ENCODE measurements at regions not wholly inside any gene's neighbourhood (a gene's known extent, or its start where the extent isn't known, plus 50 kb on each side); places are given as distances from the start of the nearest gene placed in this dataset.

DNA sequence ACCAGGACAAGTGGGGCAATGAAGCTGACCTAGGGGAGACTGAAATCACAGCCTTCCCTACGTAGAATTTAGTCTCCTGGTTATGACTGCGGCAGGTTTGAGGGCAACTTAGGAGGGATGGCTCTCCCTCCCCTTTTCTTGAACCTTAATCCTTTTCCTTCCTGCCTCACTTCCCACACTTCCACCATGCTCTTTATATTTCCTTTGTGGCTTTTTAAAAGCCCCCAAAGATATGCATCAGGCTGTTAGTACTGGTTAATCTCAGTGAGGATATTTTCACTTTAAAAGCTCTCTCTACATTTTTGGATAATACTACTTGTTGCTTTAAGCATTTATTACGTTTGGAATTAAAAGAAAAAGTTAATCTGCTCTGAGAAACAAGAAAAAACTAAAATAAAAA, 339.2 kb downstream of the SOX2 start:
- Mint-ChIP-seq H3K27ac (no peak overlapping the region), H3K4me1 (no peaks in the 10 kb centered on the region), H3K4me3 (no peak overlapping the region), H3K36me3 (ENCODE audit: low read depth) (no peaks in the 10 kb centered on the region), H3K27me3 (ENCODE audit: insufficient read depth) (no peaks in the 10 kb centered on the region), H3K9me3 (no peaks in the 10 kb centered on the region)
- TF ChIP-seq, protein P1, sequence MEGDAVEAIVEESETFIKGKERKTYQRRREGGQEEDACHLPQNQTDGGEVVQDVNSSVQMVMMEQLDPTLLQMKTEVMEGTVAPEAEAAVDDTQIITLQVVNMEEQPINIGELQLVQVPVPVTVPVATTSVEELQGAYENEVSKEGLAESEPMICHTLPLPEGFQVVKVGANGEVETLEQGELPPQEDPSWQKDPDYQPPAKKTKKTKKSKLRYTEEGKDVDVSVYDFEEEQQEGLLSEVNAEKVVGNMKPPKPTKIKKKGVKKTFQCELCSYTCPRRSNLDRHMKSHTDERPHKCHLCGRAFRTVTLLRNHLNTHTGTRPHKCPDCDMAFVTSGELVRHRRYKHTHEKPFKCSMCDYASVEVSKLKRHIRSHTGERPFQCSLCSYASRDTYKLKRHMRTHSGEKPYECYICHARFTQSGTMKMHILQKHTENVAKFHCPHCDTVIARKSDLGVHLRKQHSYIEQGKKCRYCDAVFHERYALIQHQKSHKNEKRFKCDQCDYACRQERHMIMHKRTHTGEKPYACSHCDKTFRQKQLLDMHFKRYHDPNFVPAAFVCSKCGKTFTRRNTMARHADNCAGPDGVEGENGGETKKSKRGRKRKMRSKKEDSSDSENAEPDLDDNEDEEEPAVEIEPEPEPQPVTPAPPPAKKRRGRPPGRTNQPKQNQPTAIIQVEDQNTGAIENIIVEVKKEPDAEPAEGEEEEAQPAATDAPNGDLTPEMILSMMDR (conservative IDR thresholded peaks at IDR 0.05): no peak
- no peaks in the 10 kb centered on the region for H3K27me3 ChIP-seq (ENCODE audit: control insufficient read depth, insufficient read depth, low read length, poor library complexity, severe bottlenecking)
- H3K4me1 ChIP-seq (ENCODE audit: control insufficient read depth, insufficient read depth, low read length): no peaks in the 10 kb centered on the region
- H3K27ac ChIP-seq (ENCODE audit: low read depth, low read length): no peak overlapping the region
- no peaks in the 10 kb centered on the region for H3K36me3 ChIP-seq (ENCODE audit: control insufficient read depth, insufficient read depth, low read length)
- 94 to 97% methylated on average over 2 to 3 of the region's 3 CpGs for WGBS, 2 experiments (ENCODE audit: insufficient coverage in 1 of 2, insufficient read length in 1 of 2)
- DNase-seq: no peak
- no peak overlapping the region for H3K4me3 ChIP-seq (ENCODE audit: low read length)
- H3K9me3 ChIP-seq (ENCODE audit: control insufficient read depth, low read length): no peaks in the 10 kb centered on the region
- H3K9ac ChIP-seq (ENCODE audit: extremely low read depth, low read length, poor library complexity, severe bottlenecking): no peak overlapping the region

DNA sequence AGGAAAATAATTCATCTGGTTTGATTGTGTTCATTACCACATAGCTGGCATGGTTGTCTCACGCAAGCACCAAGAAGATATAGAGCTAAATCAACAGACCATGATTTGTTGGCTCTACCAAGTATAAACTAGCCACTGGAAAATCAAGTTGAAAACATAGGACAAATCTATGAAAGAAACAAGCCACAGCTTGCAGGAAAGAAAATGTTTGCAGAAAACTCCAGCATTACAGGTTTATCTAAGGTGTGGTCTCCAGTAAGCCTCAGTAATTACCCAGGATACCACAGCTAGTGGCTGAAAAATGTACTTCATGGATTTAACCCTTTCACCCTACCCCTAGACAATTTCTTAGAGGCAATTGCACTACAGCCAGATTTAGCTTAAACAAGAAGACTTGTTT, 340.6 kb downstream of the SOX2 start:
- H3K27me3 ChIP-seq (ENCODE audit: control insufficient read depth, insufficient read depth, low read length, poor library complexity, severe bottlenecking): no peaks in the 10 kb centered on the region
- H3K9ac ChIP-seq (ENCODE audit: extremely low read depth, low read length, poor library complexity, severe bottlenecking): no peak overlapping the region
- Mint-ChIP-seq H3K36me3 (ENCODE audit: low read depth) (no peaks in the 10 kb centered on the region), H3K4me1 (no peaks in the 10 kb centered on the region), H3K27ac (no peak overlapping the region), H3K4me3 (no peak overlapping the region), H3K9me3 (no peaks in the 10 kb centered on the region), H3K27me3 (ENCODE audit: insufficient read depth) (no peaks in the 10 kb centered on the region)
- 87 to 100% methylated on average over 1 of the region's 1 CpG for WGBS, 2 experiments (ENCODE audit: insufficient coverage in 1 of 2, insufficient read length in 1 of 2)
- no peak overlapping the region for H3K27ac ChIP-seq (ENCODE audit: low read depth, low read length)
- H3K9me3 ChIP-seq (ENCODE audit: control insufficient read depth, low read length): no peaks in the 10 kb centered on the region
- TF ChIP-seq, protein P1 (conservative IDR thresholded peaks at IDR 0.05): no peak
- no peak for DNase-seq
- H3K36me3 ChIP-seq (ENCODE audit: control insufficient read depth, insufficient read depth, low read length): no peaks in the 10 kb centered on the region
- no peaks in the 10 kb centered on the region for H3K4me1 ChIP-seq (ENCODE audit: control insufficient read depth, insufficient read depth, low read length)
- no peak overlapping the region for H3K4me3 ChIP-seq (ENCODE audit: low read length)

DNA sequence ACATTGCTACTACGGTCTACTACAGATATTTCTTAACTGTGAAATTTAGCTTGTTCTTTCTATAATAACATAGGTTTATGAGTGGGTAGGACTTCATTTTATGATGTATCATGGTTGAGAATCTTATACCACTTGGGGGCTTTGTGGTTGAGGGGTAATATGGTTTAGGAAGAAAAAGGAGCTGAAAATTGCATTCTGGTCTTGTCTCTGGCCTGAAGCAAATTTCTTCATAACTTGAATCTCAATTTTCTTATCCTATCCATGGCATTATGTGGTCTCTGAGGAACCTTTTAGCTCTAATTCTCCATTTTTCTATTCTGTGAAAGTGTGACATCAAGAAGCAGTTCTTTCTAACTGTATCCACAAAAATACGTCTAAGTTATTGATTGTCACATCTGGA, 341.0 kb downstream of the SOX2 start:
- Histone ChIP-seq H3K27ac (ENCODE audit: low read depth, low read length) (no peak overlapping the region), H3K4me1 (ENCODE audit: control insufficient read depth, insufficient read depth, low read length) (no peaks in the 10 kb centered on the region), H3K36me3 (ENCODE audit: control insufficient read depth, insufficient read depth, low read length) (no peaks in the 10 kb centered on the region), H3K27me3 (ENCODE audit: control insufficient read depth, insufficient read depth, low read length, poor library complexity, severe bottlenecking) (no peaks in the 10 kb centered on the region), H3K9ac (ENCODE audit: extremely low read depth, low read length, poor library complexity, severe bottlenecking) (no peak overlapping the region), H3K4me3 (ENCODE audit: low read length) (no peak overlapping the region), H3K9me3 (ENCODE audit: control insufficient read depth, low read length) (no peaks in the 10 kb centered on the region)
- Mint-ChIP-seq H3K27ac (no peak overlapping the region), H3K4me1 (no peaks in the 10 kb centered on the region), H3K4me3 (no peak overlapping the region), H3K36me3 (ENCODE audit: low read depth) (no peaks in the 10 kb centered on the region), H3K9me3 (no peaks in the 10 kb centered on the region), H3K27me3 (ENCODE audit: insufficient read depth) (no peaks in the 10 kb centered on the region)
- TF ChIP-seq, protein P1 (conservative IDR thresholded peaks at IDR 0.05): no peak
- DNase-seq: no peak
- 90 to 100% methylated on average over 1 to 2 of the region's 2 CpGs for WGBS, 2 experiments (ENCODE audit: insufficient coverage in 1 of 2, insufficient read length in 1 of 2)
